Activated naive CD4-positive, alpha-beta T cell treated with anti-CD3 and anti-CD28 coated beads, Interleukin-2, amount 50 U/mL, for 72 hours (primary cell): ENCODE measurements at regions not wholly inside any gene's neighbourhood (a gene's known extent, or its start where the extent isn't known, plus 50 kb on each side); places are given as distances from the start of the nearest gene placed in this dataset.

ENCODE experiments used
- ATAC-seq, 2 donors: fragments of 150-1000 bp; cut with Tn5 transposase; 2 replicates each; pipeline ENCODE4 v1.10.0; 2021; ENCODE audit warnings: mild to moderate bottlenecking in 2 of 2, moderate library complexity in 2 of 2
- DNase-seq, 2 donors: peaks; one replicate each; pipeline ENCODE4 v3.0.0; 2021 to 2022; ENCODE audit warnings: low spot score in 2 of 2
- H3K27ac Mint-ChIP-seq, 2 donors: one replicate each; pipeline ENCODE4 v1.8.0; 2022; ENCODE audit warnings: mild to moderate bottlenecking in 2 of 2, mixed read lengths in 2 of 2
- H3K36me3 Mint-ChIP-seq, 2 donors: one replicate each; pipeline ENCODE4 v1.8.0; 2022; ENCODE audit warnings: mixed read lengths in 2 of 2
- H3K9me3 Mint-ChIP-seq, 2 donors: one replicate each; pipeline ENCODE4 v1.8.0; 2022; ENCODE audit warnings: mixed read lengths in 2 of 2

GRCh38 chr22:44605486-44605885 is 96.5 kb upstream of the PRR5 start:
- Mint-ChIP-seq H3K27ac (no peak overlapping the region), H3K9me3 (peaks cover 0 to 5% of the 10 kb centered on the region in 2 donors), H3K36me3 (no peaks in the 10 kb centered on the region)
- ATAC-seq (no peak), DNase-seq (no peak)

GRCh38 chr22:44604991-44605390 is 97.0 kb upstream of the PRR5 start:
- Mint-ChIP-seq H3K9me3 (peaks cover 0 to 2% of the 10 kb centered on the region in 2 donors), H3K27ac (no peak overlapping the region), H3K36me3 (no peaks in the 10 kb centered on the region)
- no peak for DNase-seq
- ATAC-seq = no peak

- no peaks in the 10 kb centered on the region for H3K36me3 Mint-ChIP-seq
- H3K27ac Mint-ChIP-seq = no peak overlapping the region
- ATAC-seq (peak in 1 of 2 donors; percentile 16), DNase-seq (no peak)
- H3K9me3 Mint-ChIP-seq = no peaks in the 10 kb centered on the region
Measured at GRCh38 chr22:44604455-44604854, 97.5 kb upstream of the PRR5 start.

GRCh38 chr22:44603767-44604166 is 98.2 kb upstream of the PRR5 start:
- DNase-seq (no peak), ATAC-seq (no peak)
- Mint-ChIP-seq H3K36me3 (no peaks in the 10 kb centered on the region), H3K9me3 (no peaks in the 10 kb centered on the region), H3K27ac (no peak overlapping the region)

- no peaks in the 10 kb centered on the region for H3K9me3 Mint-ChIP-seq
- no peak overlapping the region for H3K27ac Mint-ChIP-seq
- no peak for DNase-seq
- no peaks in the 10 kb centered on the region for H3K36me3 Mint-ChIP-seq
- ATAC-seq = no peak
Measured at GRCh38 chr22:44601725-44602124, 100.3 kb upstream of the PRR5 start.

GRCh38 chr22:44601189-44601588 is 100.8 kb upstream of the PRR5 start:
- H3K9me3 Mint-ChIP-seq = no peaks in the 10 kb centered on the region
- H3K36me3 Mint-ChIP-seq = no peaks in the 10 kb centered on the region

GRCh38 chr22:44600207-44600785 is 101.7 kb upstream of the PRR5 start:
- DNase-seq = no peak

More at GRCh38 chr22:44601189-44601588, 100.8 kb upstream of the PRR5 start:
- no peak for DNase-seq
- no peak for ATAC-seq
- H3K27ac Mint-ChIP-seq = no peak overlapping the region

GRCh38 chr22:44599500-44600140 is 101.6 kb upstream of the RTL6 start:
- no peaks in the 10 kb centered on the region for H3K36me3 Mint-ChIP-seq
- no peaks in the 10 kb centered on the region for H3K9me3 Mint-ChIP-seq
- ATAC-seq (no peak), DNase-seq (no peak)
- no peak overlapping the region for H3K27ac Mint-ChIP-seq

More at GRCh38 chr22:44600207-44600785, 101.7 kb upstream of the PRR5 start:
- Mint-ChIP-seq H3K9me3 (no peaks in the 10 kb centered on the region), H3K36me3 (no peaks in the 10 kb centered on the region), H3K27ac (no peak overlapping the region)
- no peak for ATAC-seq

- Mint-ChIP-seq H3K27ac (no peak overlapping the region), H3K9me3 (no peaks in the 10 kb centered on the region), H3K36me3 (no peaks in the 10 kb centered on the region)
- DNase-seq (no peak), ATAC-seq (no peak)
Measured at GRCh38 chr22:44599084-44599483, 101.1 kb upstream of the RTL6 start.

- Mint-ChIP-seq H3K27ac (no peak overlapping the region), H3K9me3 (no peaks in the 10 kb centered on the region), H3K36me3 (no peaks in the 10 kb centered on the region)
- no peak for ATAC-seq
- DNase-seq = no peak
Measured at GRCh38 chr22:44597616-44598015, 99.6 kb upstream of the RTL6 start.

- no peaks in the 10 kb centered on the region for H3K36me3 Mint-ChIP-seq
- H3K27ac Mint-ChIP-seq = no peak overlapping the region
- DNase-seq (no peak), ATAC-seq (no peak)
- H3K9me3 Mint-ChIP-seq = no peaks in the 10 kb centered on the region
Measured at GRCh38 chr22:44596396-44597125, 98.5 kb upstream of the RTL6 start.

GRCh38 chr22:44595841-44596341 is 97.9 kb upstream of the RTL6 start:
- H3K36me3 Mint-ChIP-seq = no peaks in the 10 kb centered on the region
- DNase-seq = no peak
- no peak overlapping the region for H3K27ac Mint-ChIP-seq

GRCh38 chr22:44594951-44595350 is 96.9 kb upstream of the RTL6 start:
- no peak overlapping the region for H3K27ac Mint-ChIP-seq
- DNase-seq (no peak), ATAC-seq (no peak)
- H3K9me3 Mint-ChIP-seq = no peaks in the 10 kb centered on the region
- no peaks in the 10 kb centered on the region for H3K36me3 Mint-ChIP-seq

More at GRCh38 chr22:44595841-44596341, 97.9 kb upstream of the RTL6 start:
- H3K9me3 Mint-ChIP-seq = no peaks in the 10 kb centered on the region
- ATAC-seq = peak in 1 of 2 donors; percentile 33

- DNase-seq (no peak), ATAC-seq (no peak)
- H3K27ac Mint-ChIP-seq = no peak overlapping the region
- H3K9me3 Mint-ChIP-seq = no peaks in the 10 kb centered on the region
- H3K36me3 Mint-ChIP-seq = no peaks in the 10 kb centered on the region
Measured at GRCh38 chr22:44592824-44593148, 94.8 kb upstream of the RTL6 start.

- ATAC-seq (no peak), DNase-seq (no peak)
- H3K36me3 Mint-ChIP-seq = no peaks in the 10 kb centered on the region
- no peak overlapping the region for H3K27ac Mint-ChIP-seq
- H3K9me3 Mint-ChIP-seq = no peaks in the 10 kb centered on the region
Measured at GRCh38 chr22:44592126-44592823, 94.2 kb upstream of the RTL6 start.

GRCh38 chr22:44591146-44591790 is 93.2 kb upstream of the RTL6 start:
- no peak overlapping the region for H3K27ac Mint-ChIP-seq
- no peak for ATAC-seq

GRCh38 chr22:44590291-44590690 is 92.3 kb upstream of the RTL6 start:
- ATAC-seq (no peak), DNase-seq (no peak)
- Mint-ChIP-seq H3K36me3 (no peaks in the 10 kb centered on the region), H3K27ac (no peak overlapping the region), H3K9me3 (no peaks in the 10 kb centered on the region)

More at GRCh38 chr22:44591146-44591790, 93.2 kb upstream of the RTL6 start:
- Mint-ChIP-seq H3K36me3 (no peaks in the 10 kb centered on the region), H3K9me3 (no peaks in the 10 kb centered on the region)
- no peak for DNase-seq
